Activated CD4-positive, alpha-beta memory T cell treated with anti-CD3 and anti-CD28 coated beads, Interleukin-2, amount 10 ng/mL, durations not matched to agents 7 days and 5 days (primary cell): ENCODE measurements at regions not wholly inside any gene's neighbourhood (a gene's known extent, or its start where the extent isn't known, plus 50 kb on each side); places are given as distances from the start of the nearest gene placed in this dataset.

Source experiments
- CTCF ChIA-PET: fragments of 350-600 bp; sonication (Branson Sonifier 250); formaldehyde crosslinking; loops from one replicate; lab custom pipeline; 2021; ENCODE audit warnings: antibody characterized with exemption, inconsistent platforms; lab: Charles Lee
- POLR2A ChIA-PET: fragments of 350-600 bp; sonication (Branson Sonifier 250); formaldehyde crosslinking; loops from one replicate; lab custom pipeline; 2021; ENCODE audit warnings: antibody characterized with exemption; lab: Charles Lee
- DNase-seq: peaks from one replicate; pipeline ENCODE4 v3.0.0-alpha.2; 2020
- H3K27ac Mint-ChIP-seq: one replicate; pipeline ENCODE4 v1.8.0; 2021; ENCODE audit warnings: mild to moderate bottlenecking, mixed read lengths
- H3K27me3 Mint-ChIP-seq: one replicate; pipeline ENCODE4 v1.8.0; 2021; ENCODE audit warnings: mixed read lengths
- H3K36me3 Mint-ChIP-seq: one replicate; pipeline ENCODE4 v1.8.0; 2021; ENCODE audit warnings: low read depth, mixed read lengths
- H3K4me1 Mint-ChIP-seq: one replicate; pipeline ENCODE4 v1.8.0; 2021; ENCODE audit warnings: mixed read lengths
- H3K4me3 Mint-ChIP-seq: one replicate; pipeline ENCODE4 v1.8.0; 2021; ENCODE audit warnings: mild to moderate bottlenecking, mixed read lengths
- H3K9me3 Mint-ChIP-seq: one replicate; pipeline ENCODE4 v1.8.0; 2021; ENCODE audit warnings: mixed read lengths

DNA sequence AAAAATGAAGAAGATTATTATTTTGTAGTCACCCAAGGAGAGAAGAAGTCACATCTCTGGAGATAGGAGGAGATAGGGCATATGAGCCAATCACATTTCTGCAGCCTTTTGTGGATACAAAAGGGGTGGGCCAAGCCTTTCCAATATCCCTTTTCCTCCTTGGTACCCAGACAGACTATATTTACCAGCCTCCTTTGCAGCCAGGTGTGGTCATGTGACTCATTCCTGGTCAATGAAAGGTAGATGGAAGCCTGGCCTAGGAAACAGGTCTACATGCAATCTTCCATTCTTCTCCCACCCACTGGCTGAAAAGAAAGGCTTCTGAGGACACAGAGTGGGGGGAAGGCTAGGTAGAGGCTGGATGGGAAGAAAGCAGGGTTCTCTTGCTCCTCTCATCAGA lies 58.1 kb upstream of the ERG start:
- no peaks in the 10 kb centered on the region for H3K36me3 Mint-ChIP-seq
- H3K9me3 Mint-ChIP-seq, result no peaks in the 10 kb centered on the region
- CTCF ChIA-PET, result no interaction called here
- DNase-seq, result no peak
- no peak overlapping the region for H3K27ac Mint-ChIP-seq
- H3K27me3 Mint-ChIP-seq, result peaks cover 9% of the 10 kb centered on the region
- H3K4me1 Mint-ChIP-seq, result no peaks in the 10 kb centered on the region
- no peak overlapping the region for H3K4me3 Mint-ChIP-seq
- POLR2A ChIA-PET, result no interaction called here

DNA sequence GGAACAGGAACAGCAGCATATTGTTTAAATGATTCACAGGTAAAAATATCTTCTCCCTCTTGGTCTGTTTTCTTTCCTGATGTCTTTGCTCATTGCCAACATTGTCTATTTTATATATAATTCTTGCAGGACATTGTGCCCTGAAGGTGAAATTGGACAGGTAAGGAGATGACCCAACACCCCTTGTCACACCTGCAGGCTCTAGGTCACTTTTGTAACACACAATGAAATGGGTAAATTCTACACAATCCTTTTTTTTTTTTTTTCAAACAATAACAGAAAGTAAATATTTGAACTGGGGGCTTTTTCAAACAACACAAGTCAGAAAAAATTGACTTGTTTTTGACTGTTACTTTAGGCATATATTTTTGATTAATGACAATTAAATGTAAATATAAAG lies 62.9 kb upstream of the ERG start:
- CTCF ChIA-PET, result no interaction called here
- POLR2A ChIA-PET, result no interaction called here
- no peak overlapping the region for H3K27ac Mint-ChIP-seq
- no peaks in the 10 kb centered on the region for H3K27me3 Mint-ChIP-seq
- no peaks in the 10 kb centered on the region for H3K4me1 Mint-ChIP-seq
- no peak for DNase-seq
- no peaks in the 10 kb centered on the region for H3K36me3 Mint-ChIP-seq
- no peak overlapping the region for H3K4me3 Mint-ChIP-seq
- H3K9me3 Mint-ChIP-seq, result no peaks in the 10 kb centered on the region

DNA sequence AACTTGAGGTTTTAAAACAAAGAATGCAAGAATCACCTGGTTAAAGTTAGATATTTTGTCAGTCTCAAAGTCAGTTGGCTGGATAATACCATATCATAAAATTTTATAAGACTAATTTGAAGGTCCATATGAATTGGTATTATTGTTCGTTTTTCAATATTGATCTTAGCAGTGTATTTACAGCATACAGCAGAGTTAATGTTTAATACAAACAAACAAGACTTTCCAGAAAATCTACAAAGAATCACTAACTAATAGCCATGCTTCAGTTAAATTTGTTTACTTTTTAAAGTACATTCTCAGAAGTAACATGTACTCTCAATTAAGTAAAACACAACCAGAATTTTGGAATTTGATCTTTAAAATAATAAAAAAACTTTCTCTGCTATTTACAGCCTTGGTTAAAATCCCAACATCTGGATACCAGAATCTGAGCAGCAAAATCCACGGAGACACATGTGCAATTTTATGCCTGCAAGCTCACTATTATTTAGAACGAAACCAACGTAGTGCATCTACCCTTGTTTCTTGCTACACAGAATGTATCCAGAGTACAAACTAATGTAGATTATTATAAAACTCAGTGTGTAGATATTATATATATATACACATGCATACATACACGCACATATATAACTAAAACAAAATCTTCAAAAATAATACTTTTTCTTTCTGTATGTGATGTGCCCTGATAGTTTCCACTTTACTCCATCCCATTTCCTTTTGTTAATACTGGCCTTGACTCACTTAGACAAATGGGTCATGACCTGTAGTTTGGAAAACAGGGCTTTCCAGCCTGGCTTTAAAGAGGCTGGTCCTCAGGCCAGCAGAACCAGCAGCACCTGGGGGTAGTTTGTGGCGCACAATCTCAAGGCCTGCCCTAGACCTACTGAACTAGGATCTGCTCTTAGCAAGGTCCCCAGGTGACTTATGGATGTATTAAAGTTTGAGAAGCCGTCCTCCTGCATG lies 63.6 kb upstream of the ERG start:
- H3K9me3 Mint-ChIP-seq, result no peaks in the 10 kb centered on the region
- no peaks in the 10 kb centered on the region for H3K27me3 Mint-ChIP-seq
- no peaks in the 10 kb centered on the region for H3K36me3 Mint-ChIP-seq
- no peak overlapping the region for H3K27ac Mint-ChIP-seq
- H3K4me1 Mint-ChIP-seq, result no peaks in the 10 kb centered on the region
- CTCF ChIA-PET, result no interaction called here
- H3K4me3 Mint-ChIP-seq, result no peak overlapping the region
- DNase-seq, result no peak
- POLR2A ChIA-PET, result no interaction called here

DNA sequence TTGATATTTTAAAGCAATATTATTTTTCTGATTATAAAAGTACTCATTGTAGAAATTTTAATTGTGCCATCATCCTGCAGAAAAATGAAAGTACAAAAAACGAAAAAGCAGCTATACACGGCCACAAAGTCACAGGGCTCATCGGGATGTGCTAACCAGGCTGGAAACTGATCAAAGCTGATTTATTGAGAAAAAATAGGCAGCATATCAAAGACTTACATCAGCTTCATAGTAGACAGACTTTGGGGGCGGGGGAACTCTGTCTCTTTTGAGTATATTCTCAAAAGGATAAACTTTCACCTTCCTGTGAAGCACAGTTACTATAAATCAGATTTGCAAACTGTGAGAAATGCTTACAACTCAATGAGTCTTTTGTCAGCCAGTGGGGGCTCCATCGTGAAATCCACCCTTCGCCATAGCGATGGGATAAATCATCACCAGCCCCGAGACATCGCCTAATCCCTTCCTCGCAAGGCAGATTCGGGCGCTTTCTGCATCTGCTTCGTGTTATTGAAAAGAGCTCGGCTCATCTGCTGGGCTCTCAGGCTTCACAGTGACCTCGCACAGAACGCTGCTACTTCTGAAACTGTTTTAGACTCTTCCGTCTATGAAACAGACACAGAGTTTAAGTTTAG lies 69.2 kb upstream of the ERG start:
- ChIA-PET CTCF (no interaction called here), POLR2A (no interaction called here)
- Mint-ChIP-seq H3K4me1 (no peaks in the 10 kb centered on the region), H3K4me3 (no peak overlapping the region), H3K27me3 (no peaks in the 10 kb centered on the region), H3K27ac (no peak overlapping the region), H3K36me3 (no peaks in the 10 kb centered on the region), H3K9me3 (no peaks in the 10 kb centered on the region)
- no peak for DNase-seq

DNA sequence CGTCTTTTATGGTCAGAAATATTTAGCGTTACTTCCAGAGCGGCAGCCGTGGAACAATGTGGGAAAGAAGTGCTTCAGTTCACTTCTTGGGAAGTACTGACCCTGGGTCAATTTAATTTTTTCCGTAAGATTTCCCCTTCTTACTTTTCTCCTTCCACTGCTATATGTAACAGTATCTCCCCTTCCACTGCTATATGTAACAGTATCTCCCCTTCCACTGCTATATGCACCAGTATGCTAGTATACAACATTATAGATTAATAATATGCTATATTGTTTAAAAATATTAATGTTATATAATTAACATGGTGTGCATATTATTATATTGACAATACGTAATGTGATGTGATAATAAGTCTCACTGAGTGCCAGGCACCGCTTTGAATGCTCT lies 69.7 kb upstream of the ERG start:
- Mint-ChIP-seq H3K27ac (no peak overlapping the region), H3K9me3 (no peaks in the 10 kb centered on the region), H3K36me3 (no peaks in the 10 kb centered on the region), H3K4me3 (no peak overlapping the region), H3K4me1 (no peaks in the 10 kb centered on the region), H3K27me3 (no peaks in the 10 kb centered on the region)
- ChIA-PET CTCF (no interaction called here), POLR2A (no interaction called here)
- no peak for DNase-seq

DNA sequence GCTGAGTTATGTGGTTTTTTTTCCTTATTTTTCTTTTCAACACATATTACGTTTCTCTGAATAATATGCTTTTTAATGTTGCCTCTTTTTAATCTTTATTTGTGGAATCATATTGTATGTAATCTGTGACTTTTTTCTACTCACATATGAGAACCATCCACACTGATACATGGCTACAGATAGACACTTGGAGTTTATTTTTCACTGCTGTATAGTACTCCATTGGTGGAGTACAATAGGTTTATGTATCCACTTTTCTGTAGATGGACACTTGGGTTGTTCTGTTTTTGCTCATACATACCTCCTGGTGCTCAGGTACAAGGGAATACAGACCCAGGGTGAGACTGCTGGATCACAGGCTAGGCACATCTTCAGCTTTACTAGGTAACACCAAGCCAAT lies 71.5 kb upstream of the ERG start:
- no peaks in the 10 kb centered on the region for H3K36me3 Mint-ChIP-seq
- no peaks in the 10 kb centered on the region for H3K9me3 Mint-ChIP-seq
- ChIA-PET POLR2A (no interaction called here), CTCF (no interaction called here)
- H3K27ac Mint-ChIP-seq, result no peak overlapping the region
- H3K4me1 Mint-ChIP-seq, result no peaks in the 10 kb centered on the region
- no peak for DNase-seq
- no peak overlapping the region for H3K4me3 Mint-ChIP-seq
- no peaks in the 10 kb centered on the region for H3K27me3 Mint-ChIP-seq

DNA sequence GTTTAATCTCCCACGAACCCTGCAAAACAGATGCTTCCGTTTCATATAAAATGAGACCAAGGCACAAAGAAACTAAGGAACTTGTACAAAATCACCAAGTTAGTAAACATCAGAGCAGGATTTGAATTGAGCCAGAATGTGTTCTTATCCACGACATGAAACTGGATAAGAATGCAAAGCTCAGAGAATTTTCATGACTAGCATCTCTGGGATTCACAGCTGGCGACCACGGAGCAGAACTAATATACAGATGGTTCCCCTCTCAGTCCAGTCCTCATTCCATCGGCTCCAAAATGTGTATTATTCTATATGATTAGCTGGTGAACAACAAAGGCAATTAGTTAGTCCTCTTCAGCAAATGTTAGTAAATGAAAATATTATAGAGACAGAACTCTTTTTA lies 72.3 kb upstream of the ERG start:
- H3K4me3 Mint-ChIP-seq, result no peak overlapping the region
- POLR2A ChIA-PET, result no interaction called here
- H3K36me3 Mint-ChIP-seq, result no peaks in the 10 kb centered on the region
- no peak overlapping the region for H3K27ac Mint-ChIP-seq
- no peaks in the 10 kb centered on the region for H3K27me3 Mint-ChIP-seq
- DNase-seq, result no peak
- no peaks in the 10 kb centered on the region for H3K9me3 Mint-ChIP-seq
- no peaks in the 10 kb centered on the region for H3K4me1 Mint-ChIP-seq
- CTCF ChIA-PET, result interaction anchor here (0.7 kb wide), 1 partner anchor 947 kb away, joined by 3 read pairs; no protein-coding TSS in a partner anchor

DNA sequence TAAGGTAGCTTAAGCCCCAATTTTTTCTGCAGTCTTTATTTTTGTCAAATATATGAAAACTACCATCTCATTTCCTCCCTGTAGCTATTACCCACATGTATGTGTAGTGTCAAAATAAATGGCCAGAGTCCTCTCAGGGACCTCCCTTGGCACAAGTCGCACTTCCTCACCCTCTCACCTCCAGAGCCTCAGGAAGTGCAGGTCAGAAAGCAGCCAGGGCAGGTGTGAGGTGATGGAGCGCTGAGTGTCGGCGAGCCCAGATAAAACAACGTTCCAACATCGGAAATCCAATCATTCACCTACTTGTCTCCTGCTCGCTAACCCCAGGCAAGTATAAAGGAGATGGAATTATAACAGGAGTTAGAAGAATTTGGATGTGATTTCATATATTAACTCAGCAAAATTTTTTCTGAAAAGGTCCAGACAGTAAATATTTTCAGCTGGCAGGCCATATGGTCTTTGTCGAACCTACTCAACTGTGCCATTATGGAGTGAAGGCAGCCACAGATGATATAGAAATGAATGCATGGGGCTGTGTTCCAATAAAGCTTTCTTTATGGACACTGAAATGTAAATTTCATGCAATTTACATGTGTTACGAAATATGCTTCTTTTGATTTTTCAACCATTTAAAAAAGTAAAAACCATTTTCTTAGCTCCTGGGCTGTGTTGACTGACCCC lies 76.8 kb upstream of the ERG start:
- Mint-ChIP-seq H3K4me1 (no peaks in the 10 kb centered on the region), H3K27ac (no peak overlapping the region), H3K4me3 (no peak overlapping the region), H3K27me3 (no peaks in the 10 kb centered on the region), H3K36me3 (no peaks in the 10 kb centered on the region), H3K9me3 (no peaks in the 10 kb centered on the region)
- ChIA-PET POLR2A (no interaction called here), CTCF (no interaction called here)
- no peak for DNase-seq

DNA sequence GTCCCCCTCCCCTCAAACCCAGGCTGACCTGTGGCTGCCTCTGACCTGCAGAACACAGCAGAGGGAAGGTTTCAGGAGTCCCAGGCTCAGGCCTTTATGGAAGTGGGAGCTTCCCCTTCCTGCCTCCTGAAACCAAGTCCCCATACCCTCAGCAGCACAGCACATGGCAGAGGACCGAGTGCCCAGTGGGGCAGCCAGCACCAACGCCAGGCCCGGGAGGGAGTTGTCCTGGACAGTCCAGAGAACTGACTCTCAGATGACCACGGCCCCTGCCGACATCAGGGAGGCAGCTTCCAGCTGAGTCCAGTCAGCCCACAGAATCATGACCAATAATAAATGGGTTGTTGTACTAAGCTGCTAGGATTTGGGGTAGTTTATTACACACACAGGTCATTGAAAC lies 79.6 kb upstream of the ERG start:
- Mint-ChIP-seq H3K4me3 (no peak overlapping the region), H3K36me3 (no peaks in the 10 kb centered on the region), H3K27ac (no peak overlapping the region), H3K9me3 (no peaks in the 10 kb centered on the region), H3K27me3 (no peaks in the 10 kb centered on the region), H3K4me1 (no peaks in the 10 kb centered on the region)
- DNase-seq, result no peak
- ChIA-PET POLR2A (no interaction called here), CTCF (no interaction called here)

DNA sequence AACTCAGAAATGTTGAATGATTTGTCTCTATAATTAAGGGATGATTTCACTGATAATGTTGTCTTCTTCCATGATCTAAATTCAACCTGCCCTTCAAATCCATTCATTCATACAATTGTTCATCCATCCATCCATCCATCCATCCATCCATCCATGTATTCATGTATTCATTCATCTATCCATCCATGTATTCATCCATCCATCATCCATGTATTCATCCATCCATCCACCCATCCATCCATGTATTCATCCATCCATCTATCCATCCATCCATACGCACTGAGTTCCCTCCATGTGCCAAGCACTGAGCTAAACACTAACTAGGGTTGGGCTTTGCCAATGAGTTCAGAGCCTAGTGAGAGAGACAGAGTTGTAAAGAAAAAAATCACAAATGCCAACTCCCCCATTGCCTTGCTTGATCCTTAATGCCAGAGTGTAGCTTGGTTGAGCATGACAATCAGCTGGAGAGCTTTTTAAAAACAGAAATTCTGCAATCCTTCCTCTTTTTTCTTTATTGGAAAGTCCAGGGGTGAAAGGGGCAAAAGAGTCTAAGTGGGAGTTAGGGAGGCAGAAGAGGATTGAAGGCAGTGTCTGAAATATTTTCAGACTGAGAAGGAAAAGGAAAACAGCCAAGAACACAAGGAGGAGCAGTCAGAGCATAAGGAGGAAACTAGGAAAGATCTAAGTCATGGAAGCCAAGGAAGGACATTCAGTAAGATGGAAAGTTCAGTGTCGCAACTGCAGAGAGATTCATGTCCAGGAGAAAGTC lies 92.4 kb upstream of the ERG start:
- no peak overlapping the region for H3K4me3 Mint-ChIP-seq
- no peak overlapping the region for H3K27ac Mint-ChIP-seq
- ChIA-PET POLR2A (no interaction called here), CTCF (no interaction called here)
- no peak for DNase-seq
- H3K9me3 Mint-ChIP-seq, result peaks cover 3% of the 10 kb centered on the region
- H3K4me1 Mint-ChIP-seq, result no peaks in the 10 kb centered on the region
- H3K36me3 Mint-ChIP-seq, result no peaks in the 10 kb centered on the region
- H3K27me3 Mint-ChIP-seq, result peaks cover 4% of the 10 kb centered on the region

DNA sequence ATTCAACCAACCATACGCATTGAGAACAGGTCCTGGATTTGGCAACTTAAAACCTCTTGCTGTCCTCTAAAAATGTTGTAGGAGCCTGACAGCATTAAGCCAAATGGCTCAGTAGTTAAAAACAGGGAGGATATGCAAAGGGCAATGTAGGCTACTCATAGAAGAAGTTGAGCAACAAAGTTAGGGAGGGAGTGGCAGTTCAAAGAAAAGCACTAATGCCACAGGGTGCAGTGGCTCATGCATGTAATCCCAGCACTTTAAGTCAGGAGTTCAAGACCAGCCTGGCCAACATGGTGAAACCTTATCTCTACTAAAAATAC lies 92.9 kb upstream of the ERG start:
- Mint-ChIP-seq H3K9me3 (peaks cover 3% of the 10 kb centered on the region), H3K4me3 (no peak overlapping the region), H3K36me3 (no peaks in the 10 kb centered on the region), H3K27me3 (peaks cover 4% of the 10 kb centered on the region), H3K27ac (no peak overlapping the region), H3K4me1 (no peaks in the 10 kb centered on the region)
- ChIA-PET POLR2A (no interaction called here), CTCF (no interaction called here)
- no peak for DNase-seq

DNA sequence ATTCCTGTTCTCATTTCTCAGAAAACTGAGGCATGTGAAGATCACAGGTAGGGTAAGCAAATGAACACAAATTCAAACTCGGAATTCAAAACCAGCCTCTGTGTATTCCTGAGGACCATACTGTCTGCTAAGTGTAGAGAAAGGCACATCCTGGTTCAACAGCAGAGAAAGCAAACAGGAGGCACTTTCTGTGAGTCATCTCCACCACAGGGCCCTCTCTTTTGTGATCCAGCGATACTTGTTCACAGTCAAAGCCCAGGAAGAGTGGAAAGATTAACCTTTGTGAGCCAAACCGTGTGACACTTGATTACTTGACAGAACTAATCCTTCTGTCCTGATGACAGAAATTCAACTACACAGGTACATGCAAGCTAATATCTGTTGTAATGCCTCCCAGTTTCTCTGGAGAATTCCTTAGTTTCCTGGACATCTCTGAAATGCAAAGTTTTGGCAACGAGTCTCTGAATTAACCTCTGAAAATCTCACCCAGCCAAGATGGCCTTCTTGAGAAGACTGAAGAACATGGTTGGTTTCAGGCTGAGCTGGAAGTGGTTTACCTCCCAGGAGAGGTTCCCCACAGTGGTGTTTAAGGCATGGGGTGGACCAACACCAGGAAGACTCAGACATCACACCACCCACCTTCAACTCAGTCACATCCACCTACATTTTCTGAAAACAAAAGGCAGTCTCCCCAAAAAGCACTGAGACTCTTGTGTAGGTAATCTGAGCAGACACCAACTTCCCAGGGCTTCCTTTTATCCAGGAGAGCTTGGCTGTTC lies 98.2 kb upstream of the ERG start:
- DNase-seq, result no peak
- H3K4me1 Mint-ChIP-seq, result no peaks in the 10 kb centered on the region
- POLR2A ChIA-PET, result no interaction called here
- H3K4me3 Mint-ChIP-seq, result no peak overlapping the region
- H3K27ac Mint-ChIP-seq, result no peak overlapping the region
- CTCF ChIA-PET, result no interaction called here
- peaks cover 2% of the 10 kb centered on the region for H3K27me3 Mint-ChIP-seq
- H3K36me3 Mint-ChIP-seq, result no peaks in the 10 kb centered on the region
- H3K9me3 Mint-ChIP-seq, result no peaks in the 10 kb centered on the region
